GM20000 (cell line): ENCODE measurements at regions not wholly inside any gene's neighbourhood (a gene's known extent, or its start where the extent isn't known, plus 50 kb on each side); places are given as distances from the start of the nearest gene placed in this dataset.

Source experiments
- DNase-seq: peaks from one replicate; pipeline ENCODE4 v3.0.0; 2012; ENCODE audit warnings: low spot score
- TF ChIP-seq, protein P1 (sequence below): IDR thresholded peaks from 2 replicates; pipeline ENCODE4 v1.5.1; 2012; ENCODE audit warnings: mild to moderate bottlenecking, control low read depth; ENCODE audit errors: extremely low read depth, missing control alignments

DNA sequence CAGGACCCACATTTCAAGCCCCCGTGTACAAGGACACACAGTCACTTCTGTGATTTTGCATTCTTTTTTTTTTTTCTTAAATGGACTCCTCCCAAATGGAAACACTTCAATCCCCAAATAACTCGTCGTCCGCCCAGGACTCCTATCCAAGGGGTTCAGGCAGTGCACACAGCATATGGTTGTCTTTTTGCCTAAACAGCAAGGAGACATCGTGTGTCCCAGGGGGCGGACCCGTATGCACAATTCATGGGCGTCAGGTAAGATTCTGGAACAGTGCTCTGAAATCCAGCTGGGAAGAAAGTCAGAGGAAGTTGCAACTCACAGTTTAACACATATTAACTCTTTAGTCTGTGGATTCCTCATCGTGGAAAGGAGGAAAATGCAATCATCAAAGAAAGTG is 231.3 kb downstream of the SHOX start:
- DNase-seq, result no peak

DNA sequence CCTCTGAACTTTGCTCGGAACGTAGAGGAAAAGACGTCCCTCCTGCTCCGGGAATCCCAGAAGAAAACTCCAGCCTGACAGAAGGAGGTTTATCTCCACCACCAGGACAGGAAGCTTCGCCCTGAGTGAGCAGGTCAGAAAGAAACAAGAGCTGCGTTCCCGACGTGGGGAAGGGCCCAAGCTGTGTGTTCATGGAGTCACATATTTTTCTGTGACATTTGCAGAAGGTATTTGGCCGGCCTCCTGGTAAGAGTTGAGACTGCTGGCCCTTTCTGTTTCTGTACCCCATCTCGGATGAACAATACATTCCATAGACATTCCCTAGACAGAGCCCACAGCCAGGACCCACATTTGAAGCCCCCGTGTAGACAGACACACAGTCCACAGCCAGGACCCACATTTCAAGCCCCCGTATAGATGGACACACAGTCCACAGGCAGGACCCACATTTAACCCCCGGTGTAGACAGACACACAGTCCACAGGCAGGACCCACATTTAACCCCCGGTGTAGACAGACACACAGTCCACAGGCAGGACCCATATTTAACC is 230.8 kb downstream of the SHOX start:
- TF ChIP-seq, protein P1, sequence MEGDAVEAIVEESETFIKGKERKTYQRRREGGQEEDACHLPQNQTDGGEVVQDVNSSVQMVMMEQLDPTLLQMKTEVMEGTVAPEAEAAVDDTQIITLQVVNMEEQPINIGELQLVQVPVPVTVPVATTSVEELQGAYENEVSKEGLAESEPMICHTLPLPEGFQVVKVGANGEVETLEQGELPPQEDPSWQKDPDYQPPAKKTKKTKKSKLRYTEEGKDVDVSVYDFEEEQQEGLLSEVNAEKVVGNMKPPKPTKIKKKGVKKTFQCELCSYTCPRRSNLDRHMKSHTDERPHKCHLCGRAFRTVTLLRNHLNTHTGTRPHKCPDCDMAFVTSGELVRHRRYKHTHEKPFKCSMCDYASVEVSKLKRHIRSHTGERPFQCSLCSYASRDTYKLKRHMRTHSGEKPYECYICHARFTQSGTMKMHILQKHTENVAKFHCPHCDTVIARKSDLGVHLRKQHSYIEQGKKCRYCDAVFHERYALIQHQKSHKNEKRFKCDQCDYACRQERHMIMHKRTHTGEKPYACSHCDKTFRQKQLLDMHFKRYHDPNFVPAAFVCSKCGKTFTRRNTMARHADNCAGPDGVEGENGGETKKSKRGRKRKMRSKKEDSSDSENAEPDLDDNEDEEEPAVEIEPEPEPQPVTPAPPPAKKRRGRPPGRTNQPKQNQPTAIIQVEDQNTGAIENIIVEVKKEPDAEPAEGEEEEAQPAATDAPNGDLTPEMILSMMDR, result no peak
- DNase-seq, result no peak

More for the DNA sequence above, 231.3 kb downstream of the SHOX start:
- TF ChIP-seq, protein P1, result no peak

DNA sequence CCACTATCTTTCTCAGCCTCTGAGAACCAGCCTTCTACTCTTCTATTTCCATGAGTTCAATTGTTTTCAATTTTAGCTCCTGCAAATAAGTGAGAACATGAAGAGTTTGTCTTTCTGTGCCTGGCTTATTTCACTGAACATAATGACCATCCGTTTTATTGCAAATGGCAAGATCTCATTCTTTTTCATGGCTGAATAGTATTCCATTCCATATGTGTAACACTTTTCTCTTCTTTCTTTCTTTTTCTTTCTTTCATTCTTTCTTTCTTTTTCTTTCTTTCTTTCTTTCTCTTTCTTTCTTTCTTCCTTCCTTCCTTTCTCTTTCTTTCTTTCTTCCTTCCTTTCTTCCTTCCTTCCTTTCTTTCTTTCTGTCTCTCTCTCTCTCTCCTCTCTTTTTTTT is 228.7 kb downstream of the SHOX start:
- DNase-seq, result no peak
- TF ChIP-seq, protein P1, result no peak

DNA sequence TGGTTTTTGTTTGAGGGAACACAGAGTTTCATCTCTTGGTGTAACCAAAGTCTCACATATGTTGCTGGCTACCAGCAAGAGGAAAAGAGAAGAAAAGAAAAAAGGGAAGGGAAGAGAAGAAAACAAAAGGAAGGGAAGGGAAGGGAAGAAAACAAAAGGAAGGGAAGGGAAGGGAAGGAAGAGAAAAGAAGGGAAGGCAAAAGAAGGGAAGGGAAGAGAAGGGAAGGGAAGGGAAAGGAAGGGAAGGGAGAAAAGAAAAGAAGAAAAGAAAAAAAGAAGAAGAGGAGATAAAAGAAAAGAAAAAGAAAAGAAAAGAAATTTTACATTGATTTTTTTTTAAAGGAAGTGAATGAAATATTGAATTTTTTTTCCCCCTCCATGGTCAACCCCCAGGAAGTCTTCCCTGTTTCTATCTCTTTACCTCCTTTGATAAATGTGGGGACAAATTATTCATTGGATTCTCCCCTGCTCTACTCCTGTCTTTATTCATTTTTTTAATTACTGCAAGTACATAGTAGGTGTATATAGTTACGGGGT is 228.0 kb downstream of the SHOX start:
- TF ChIP-seq, protein P1, result no peak

DNA sequence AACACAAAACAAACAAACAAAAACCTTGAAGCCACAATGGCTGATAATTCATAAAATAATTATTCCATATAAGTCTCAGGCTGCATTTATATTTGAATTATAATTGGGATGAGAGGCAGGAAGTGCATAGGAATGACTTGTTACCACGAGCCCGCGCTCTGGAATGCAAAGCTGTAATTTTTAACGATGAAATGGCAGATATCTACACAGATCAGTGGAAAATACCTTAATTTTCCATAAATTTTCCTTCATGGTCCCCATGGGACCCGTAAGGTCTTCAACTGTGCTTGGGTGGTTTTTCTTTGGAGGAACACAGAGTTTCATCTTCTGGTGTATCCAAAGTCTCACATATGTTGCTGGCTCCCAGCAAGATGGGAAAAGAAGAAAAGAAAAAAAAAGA is 226.8 kb downstream of the SHOX start:
- no peak for DNase-seq
- TF ChIP-seq, protein P1, result no peak

More for the DNA sequence above, 228.0 kb downstream of the SHOX start:
- no peak for DNase-seq

DNA sequence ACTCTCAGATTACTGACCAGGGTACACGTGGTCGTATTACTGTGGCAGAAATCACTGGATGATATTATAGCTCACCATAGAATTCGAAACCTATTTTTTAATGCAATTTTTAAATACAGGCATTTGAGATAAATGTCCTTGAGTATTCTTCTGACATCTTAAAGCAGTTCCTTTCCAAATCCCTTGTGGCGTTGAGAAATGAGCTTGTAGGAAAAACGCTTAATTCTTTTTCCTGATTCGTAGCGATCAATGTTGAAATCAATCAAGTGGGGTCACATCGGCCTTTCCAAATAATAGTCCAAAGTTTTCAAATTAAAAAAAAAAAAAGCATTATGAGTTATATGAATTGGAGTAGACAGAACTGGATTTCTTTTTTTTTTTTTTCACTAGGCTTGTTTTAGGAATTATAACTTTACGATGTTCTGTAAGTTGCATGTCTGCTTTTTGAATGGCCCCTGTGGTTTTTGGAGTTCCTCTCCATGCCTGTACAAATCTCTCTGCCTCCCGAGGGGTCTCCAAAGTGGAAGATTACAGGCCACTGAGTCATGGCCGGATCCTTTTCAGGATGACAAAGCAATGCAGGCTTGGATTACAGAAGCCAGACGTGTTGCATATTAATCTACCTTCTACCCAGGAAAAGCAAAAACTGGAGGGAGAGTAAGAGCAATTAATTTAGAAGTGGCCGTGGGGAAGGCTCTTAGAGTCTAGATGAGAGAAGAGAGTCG is 226.1 kb downstream of the SHOX start:
- TF ChIP-seq, protein P1, result no peak
- no peak for DNase-seq

DNA sequence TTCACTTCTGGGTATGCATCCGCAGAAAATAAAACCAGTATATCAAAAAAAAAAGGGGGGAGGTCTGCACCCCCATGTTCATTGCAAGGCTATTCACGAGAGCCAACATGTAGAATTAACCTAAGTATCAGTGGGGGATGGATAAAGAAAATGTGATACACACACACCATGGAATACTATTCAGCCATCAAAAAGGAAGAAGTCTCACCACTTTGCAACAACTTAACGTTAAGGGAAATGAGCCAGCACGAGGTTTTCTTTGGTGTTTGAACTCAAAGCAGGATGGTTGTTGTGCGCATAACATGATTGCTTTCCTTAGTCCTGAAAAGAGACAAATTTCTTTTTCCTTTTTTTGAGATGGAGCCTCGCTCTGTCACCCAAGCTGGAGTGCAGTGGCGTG is 222.7 kb downstream of the SHOX start:
- DNase-seq, result no peak
- TF ChIP-seq, protein P1, result no peak
